ENCODE measurements at regions not wholly inside any gene's neighbourhood (a gene's known extent, or its start where the extent isn't known, plus 50 kb on each side); places are given as distances from the start of the nearest gene placed in this dataset.
"Not testable (repeated sequence)": the region's sequence is repeated elsewhere in the genome, so short reads cannot be mapped to it uniquely, and the experiment has no call there.

- DNase-seq (ENCODE audit: low read depth): no peak
- TF ChIP-seq MYC (IDR thresholded peaks at IDR 0.05; ENCODE audit: low read depth, low read length) (no peak), MAX (IDR thresholded peaks at IDR 0.05; ENCODE audit: low read depth, low read length) (no peak), CTCF (IDR thresholded peaks at IDR 0.05; ENCODE audit: low read depth, low read length) (no peak), POLR2A (IDR thresholded peaks at IDR 0.05; ENCODE audit: extremely low read depth, insufficient read length) (no peak)
- no peak overlapping the region for H3K4me3 ChIP-seq (ENCODE audit: low read depth, low read length)
These were observed 1564.5 kb upstream of the PCDH10 start for GRCh38 chr4:131584587-131584986.

GRCh38 chr4:131595140-131595539 lies 1554.0 kb upstream of the PCDH10 start:
- DNase-seq (ENCODE audit: low read depth): no peak
- no peak for TF ChIP-seq MAX (IDR thresholded peaks at IDR 0.05; ENCODE audit: low read depth, low read length)
- no peak for TF ChIP-seq MYC (IDR thresholded peaks at IDR 0.05; ENCODE audit: low read depth, low read length)
- TF ChIP-seq POLR2A (IDR thresholded peaks at IDR 0.05; ENCODE audit: extremely low read depth, insufficient read length): no peak
- TF ChIP-seq CTCF (IDR thresholded peaks at IDR 0.05; ENCODE audit: low read depth, low read length): no peak

GRCh38 chr4:131603705-131604104 lies 1545.4 kb upstream of the PCDH10 start:
- no peak for TF ChIP-seq MAX (IDR thresholded peaks at IDR 0.05; ENCODE audit: low read depth, low read length)
- no peak for TF ChIP-seq CTCF (IDR thresholded peaks at IDR 0.05; ENCODE audit: low read depth, low read length)
- TF ChIP-seq MYC (IDR thresholded peaks at IDR 0.05; ENCODE audit: low read depth, low read length): no peak
- TF ChIP-seq POLR2A (IDR thresholded peaks at IDR 0.05; ENCODE audit: extremely low read depth, insufficient read length): no peak

More at GRCh38 chr4:131595140-131595539, 1554.0 kb upstream of the PCDH10 start:
- no peak overlapping the region for H3K4me3 ChIP-seq (ENCODE audit: low read depth, low read length)

GRCh38 chr4:131609039-131609438 lies 1540.1 kb upstream of the PCDH10 start:
- no peak for TF ChIP-seq CTCF (IDR thresholded peaks at IDR 0.05; ENCODE audit: low read depth, low read length)
- no peak for TF ChIP-seq MYC (IDR thresholded peaks at IDR 0.05; ENCODE audit: low read depth, low read length)
- no peak for TF ChIP-seq POLR2A (IDR thresholded peaks at IDR 0.05; ENCODE audit: extremely low read depth, insufficient read length)
- TF ChIP-seq MAX (IDR thresholded peaks at IDR 0.05; ENCODE audit: low read depth, low read length): no peak
- no peak for DNase-seq (ENCODE audit: low read depth)
- H3K4me3 ChIP-seq (ENCODE audit: low read depth, low read length): no peak overlapping the region

More at GRCh38 chr4:131603705-131604104, 1545.4 kb upstream of the PCDH10 start:
- no peak overlapping the region for H3K4me3 ChIP-seq (ENCODE audit: low read depth, low read length)
- no peak for DNase-seq (ENCODE audit: low read depth)

- not testable (repeated sequence) for H3K4me3 ChIP-seq (ENCODE audit: low read depth, low read length); DNase-seq (ENCODE audit: low read depth)
These were observed 1538.6 kb upstream of the PCDH10 start for GRCh38 chr4:131610517-131610916.

GRCh38 chr4:131613086-131613823 lies 1535.8 kb upstream of the PCDH10 start:
- DNase-seq (ENCODE audit: low read depth): no peak
- TF ChIP-seq MAX (IDR thresholded peaks at IDR 0.05; ENCODE audit: low read depth, low read length): no peak
- H3K4me3 ChIP-seq (ENCODE audit: low read depth, low read length): no peak overlapping the region

- TF ChIP-seq CTCF (IDR thresholded peaks at IDR 0.05; ENCODE audit: low read depth, low read length) (no peak), MAX (IDR thresholded peaks at IDR 0.05; ENCODE audit: low read depth, low read length) (no peak), MYC (IDR thresholded peaks at IDR 0.05; ENCODE audit: low read depth, low read length) (no peak), POLR2A (IDR thresholded peaks at IDR 0.05; ENCODE audit: extremely low read depth, insufficient read length) (no peak)
- DNase-seq (ENCODE audit: low read depth): no peak
- H3K4me3 ChIP-seq (ENCODE audit: low read depth, low read length): no peak overlapping the region
These were observed 1535.3 kb upstream of the PCDH10 start for GRCh38 chr4:131613824-131614216.
